ENCODE measurements at regions not wholly inside any gene's neighbourhood (a gene's known extent, or its start where the extent isn't known, plus 50 kb on each side); places are given as distances from the start of the nearest gene placed in this dataset.

- TF ChIP-seq POLR2A (IDR thresholded peaks at IDR 0.05) (no peak), CTCF (IDR thresholded peaks at IDR 0.05) (no peak)
Measured at GRCh38 chr9:78857373-78858225, 560.7 kb downstream of the PSAT1 start.

Measured in breast epithelium (tissue), 3 donors.